Subcutaneous abdominal adipose tissue (tissue), 5 donors: ENCODE measurements at regions not wholly inside any gene's neighbourhood (a gene's known extent, or its start where the extent isn't known, plus 50 kb on each side); places are given as distances from the start of the nearest gene placed in this dataset.

ENCODE experiments used
- H3K27ac ChIP-seq: one replicate; pipeline ENCODE4 v1.7.0; 2013; ENCODE audit warnings: low read depth, mild to moderate bottlenecking, inconsistent platforms, low read length, moderate library complexity
- H3K27me3 ChIP-seq, 5 donors: one replicate each; pipeline ENCODE4 v1.7.0; 2013; ENCODE audit warnings: low read length in 5 of 5, inconsistent platforms in 1 of 5; ENCODE audit not compliant: control insufficient read depth in 5 of 5, insufficient read depth in 4 of 5
- H3K36me3 ChIP-seq, 5 donors: one replicate each; pipeline ENCODE4 v1.7.0; 2013; ENCODE audit warnings: low read length in 5 of 5; ENCODE audit not compliant: control insufficient read depth in 5 of 5, insufficient read depth in 5 of 5
- H3K4me1 ChIP-seq, 5 donors: one replicate each; pipeline ENCODE4 v1.7.0; 2013; ENCODE audit warnings: low read length in 5 of 5, mild to moderate bottlenecking in 3 of 5, moderate library complexity in 1 of 5; ENCODE audit not compliant: control insufficient read depth in 5 of 5, insufficient read depth in 5 of 5
- H3K4me3 ChIP-seq, 5 donors: one replicate each; pipeline ENCODE4 v1.7.0; 2013; ENCODE audit warnings: low read length in 5 of 5, low read depth in 1 of 5
- H3K9ac ChIP-seq, 5 donors: one replicate each; pipeline ENCODE4 v1.7.0; 2013; ENCODE audit warnings: low read length in 5 of 5, mild to moderate bottlenecking in 4 of 5, moderate library complexity in 3 of 5
- H3K9me3 ChIP-seq, 5 donors: one replicate each; pipeline ENCODE4 v1.7.0; 2013; ENCODE audit warnings: low read length in 5 of 5; ENCODE audit not compliant: control insufficient read depth in 5 of 5
- donor health status: healthy.
- donor health status: healthy.
- donor health status: healthy.
- donor health status: healthy.
- donor health status: healthy.

DNA sequence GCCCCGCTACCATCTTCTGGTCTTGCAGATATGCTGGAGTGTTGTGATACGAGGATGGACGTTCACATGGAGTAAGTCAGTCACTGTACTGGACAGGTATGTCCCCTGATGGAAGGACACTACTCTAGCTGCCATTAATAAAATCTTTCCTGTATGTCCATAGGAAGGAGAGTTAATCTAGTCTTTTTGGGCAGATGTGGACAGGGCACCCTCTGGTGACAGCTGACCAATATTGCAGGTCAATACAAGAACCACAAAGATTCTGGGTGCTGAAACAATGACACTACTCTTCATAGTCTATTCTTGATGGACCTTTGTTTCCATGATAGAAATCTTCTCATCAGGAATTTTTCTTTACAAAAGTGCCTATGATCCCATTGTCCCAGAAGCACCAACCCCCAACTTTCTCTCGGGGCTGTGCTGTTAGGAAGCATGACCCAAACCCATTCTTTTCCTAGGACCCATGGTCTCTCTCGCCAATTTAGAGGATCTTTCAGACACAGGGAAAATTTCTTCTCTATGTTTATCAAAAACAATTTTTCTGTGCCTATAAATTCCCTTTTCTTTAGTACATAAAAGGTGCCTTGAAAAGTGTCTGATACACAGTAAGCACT lies 376.9 kb downstream of the DTWD2 start:
- Histone ChIP-seq H3K9ac (no peak overlapping the region), H3K27ac (no peak overlapping the region), H3K4me3 (no peak overlapping the region), H3K27me3 (no peaks in the 10 kb centered on the region), H3K36me3 (no peaks in the 10 kb centered on the region), H3K4me1 (no peaks in the 10 kb centered on the region), H3K9me3 (no peaks in the 10 kb centered on the region)

DNA sequence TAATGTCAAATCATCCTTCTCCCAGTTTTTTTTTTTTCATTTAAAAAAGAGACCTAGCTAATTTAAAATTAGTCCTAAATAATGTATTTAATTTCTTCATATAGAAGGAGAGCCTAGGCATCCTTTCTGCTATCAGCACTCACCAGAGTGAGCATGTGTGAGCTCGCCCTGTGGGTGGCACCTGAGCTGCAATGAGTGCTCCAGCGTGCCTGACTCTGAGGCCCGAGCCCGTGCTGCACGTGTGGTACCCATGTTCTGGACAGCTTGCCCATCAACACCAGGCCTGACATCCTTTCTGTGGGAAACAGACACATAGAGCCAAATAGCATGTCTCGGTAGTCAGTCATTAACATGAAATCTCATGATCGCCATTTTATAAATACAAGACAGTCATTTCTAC lies 381.4 kb downstream of the DTWD2 start:
- Histone ChIP-seq H3K27me3 (no peaks in the 10 kb centered on the region), H3K36me3 (no peaks in the 10 kb centered on the region), H3K4me3 (no peak overlapping the region), H3K4me1 (no peaks in the 10 kb centered on the region), H3K27ac (no peak overlapping the region), H3K9ac (no peak overlapping the region), H3K9me3 (no peaks in the 10 kb centered on the region)

DNA sequence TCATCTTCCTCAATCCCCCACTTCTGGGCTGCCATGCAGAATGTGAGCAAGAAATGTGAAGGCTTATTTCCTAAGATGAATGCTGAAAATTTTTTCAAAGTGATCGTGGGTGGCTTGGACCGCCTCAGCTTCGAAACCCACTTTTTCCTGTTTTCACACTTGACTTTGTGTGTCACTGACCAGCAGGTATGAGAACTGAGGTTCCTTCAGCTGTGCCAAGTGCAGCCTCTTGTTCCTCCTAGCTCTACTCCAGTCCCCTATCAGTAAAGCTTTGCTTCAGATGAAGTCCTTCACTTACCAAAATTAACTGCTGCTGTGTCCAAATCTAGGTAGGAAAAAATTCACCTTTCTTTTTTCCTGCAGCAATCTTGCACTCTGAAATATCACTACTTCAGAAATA lies 382.6 kb downstream of the DTWD2 start:
- no peak overlapping the region for H3K4me3 ChIP-seq
- H3K27ac ChIP-seq: no peak overlapping the region
- H3K27me3 ChIP-seq: no peaks in the 10 kb centered on the region
- H3K36me3 ChIP-seq: no peaks in the 10 kb centered on the region
- no peak overlapping the region for H3K9ac ChIP-seq
- no peaks in the 10 kb centered on the region for H3K9me3 ChIP-seq
- H3K4me1 ChIP-seq: no peaks in the 10 kb centered on the region

DNA sequence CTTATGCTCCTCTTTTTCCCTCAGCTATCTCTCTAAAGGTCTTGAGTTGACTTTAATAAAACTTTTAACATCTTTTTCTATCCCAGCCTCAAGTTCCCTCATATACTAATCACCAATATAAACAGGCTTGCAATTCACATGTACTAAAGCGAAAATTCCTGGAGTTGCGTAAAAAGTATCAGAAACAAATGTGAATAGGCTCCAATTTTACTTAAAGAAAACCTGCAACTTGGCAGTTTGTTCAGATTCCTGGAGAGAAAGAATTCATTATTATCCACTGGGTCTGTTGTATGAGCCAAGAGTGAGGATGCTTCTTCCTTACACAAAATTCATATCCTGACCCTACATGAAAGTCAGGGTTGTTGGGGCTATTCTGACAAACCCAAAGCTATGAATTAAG lies 384.2 kb downstream of the DTWD2 start:
- no peaks in the 10 kb centered on the region for H3K27me3 ChIP-seq
- no peak overlapping the region for H3K27ac ChIP-seq
- H3K9me3 ChIP-seq: no peaks in the 10 kb centered on the region
- no peaks in the 10 kb centered on the region for H3K4me1 ChIP-seq
- no peaks in the 10 kb centered on the region for H3K36me3 ChIP-seq
- no peak overlapping the region for H3K9ac ChIP-seq
- H3K4me3 ChIP-seq: no peak overlapping the region

DNA sequence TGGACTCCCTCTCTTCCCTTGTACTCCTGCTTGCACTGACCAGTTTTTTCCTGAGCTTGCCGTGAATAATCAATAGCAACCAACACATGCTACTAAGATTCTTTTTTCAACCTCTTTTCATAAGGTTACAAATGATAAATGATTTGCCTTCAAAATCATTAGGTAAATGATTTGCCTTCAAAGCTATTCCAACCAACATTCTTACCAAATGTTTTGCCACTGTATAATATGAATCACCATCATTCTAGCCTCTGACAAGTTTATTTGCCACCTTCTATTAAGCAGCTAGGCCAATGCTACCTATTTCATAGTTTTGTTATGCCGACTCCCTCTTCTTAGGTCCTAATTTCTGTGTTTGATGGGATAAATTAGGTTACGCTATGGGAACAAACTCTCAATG lies 385.1 kb downstream of the DTWD2 start:
- Histone ChIP-seq H3K27me3 (no peaks in the 10 kb centered on the region), H3K36me3 (no peaks in the 10 kb centered on the region), H3K4me1 (no peaks in the 10 kb centered on the region), H3K9me3 (no peaks in the 10 kb centered on the region), H3K27ac (no peak overlapping the region), H3K9ac (no peak overlapping the region), H3K4me3 (no peak overlapping the region)

DNA sequence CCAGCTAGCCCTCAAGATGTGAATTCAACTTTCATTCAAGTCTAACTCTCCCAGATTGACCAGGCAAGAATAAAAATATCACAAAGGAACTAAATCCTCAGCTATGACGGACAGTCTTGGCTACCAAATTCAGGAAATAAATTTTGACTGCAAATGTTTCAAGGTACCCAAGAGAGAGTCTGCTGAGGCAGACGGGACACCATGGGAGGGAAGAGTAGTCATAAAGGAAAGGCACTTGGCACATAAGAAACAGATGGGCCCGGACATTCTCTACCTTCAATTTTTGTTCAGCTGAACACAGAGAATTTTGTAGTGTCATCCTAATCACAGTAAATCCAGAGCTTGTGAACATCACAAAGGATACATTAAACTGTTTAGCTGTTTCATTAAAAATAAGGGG lies 390.0 kb downstream of the DTWD2 start:
- no peaks in the 10 kb centered on the region for H3K9me3 ChIP-seq
- no peaks in the 10 kb centered on the region for H3K27me3 ChIP-seq
- H3K36me3 ChIP-seq: no peaks in the 10 kb centered on the region
- H3K4me3 ChIP-seq: no peak overlapping the region
- no peak overlapping the region for H3K9ac ChIP-seq
- no peaks in the 10 kb centered on the region for H3K4me1 ChIP-seq
- H3K27ac ChIP-seq: no peak overlapping the region

DNA sequence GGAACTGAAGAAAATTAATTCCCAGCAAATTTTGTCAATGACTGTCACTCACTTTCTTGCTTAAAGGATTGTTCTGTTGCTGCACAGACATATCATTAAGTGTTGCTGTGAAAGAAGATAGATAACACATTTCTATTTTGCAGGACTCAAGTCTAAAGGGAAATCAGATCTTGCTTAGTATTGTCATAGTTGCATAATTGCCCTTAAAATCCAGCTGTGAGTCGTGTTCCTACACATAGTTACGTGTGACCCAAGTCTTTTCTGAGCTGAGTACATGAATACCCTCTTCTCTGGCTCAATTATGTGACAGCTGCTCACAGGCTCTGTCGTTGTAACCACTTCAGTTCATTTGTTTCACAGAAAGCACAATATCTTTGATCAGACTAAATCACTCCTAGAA lies 390.8 kb downstream of the DTWD2 start:
- H3K9me3 ChIP-seq: no peaks in the 10 kb centered on the region
- no peak overlapping the region for H3K27ac ChIP-seq
- H3K9ac ChIP-seq: no peak overlapping the region
- no peaks in the 10 kb centered on the region for H3K27me3 ChIP-seq
- H3K4me1 ChIP-seq: no peaks in the 10 kb centered on the region
- H3K4me3 ChIP-seq: no peak overlapping the region
- H3K36me3 ChIP-seq: no peaks in the 10 kb centered on the region

DNA sequence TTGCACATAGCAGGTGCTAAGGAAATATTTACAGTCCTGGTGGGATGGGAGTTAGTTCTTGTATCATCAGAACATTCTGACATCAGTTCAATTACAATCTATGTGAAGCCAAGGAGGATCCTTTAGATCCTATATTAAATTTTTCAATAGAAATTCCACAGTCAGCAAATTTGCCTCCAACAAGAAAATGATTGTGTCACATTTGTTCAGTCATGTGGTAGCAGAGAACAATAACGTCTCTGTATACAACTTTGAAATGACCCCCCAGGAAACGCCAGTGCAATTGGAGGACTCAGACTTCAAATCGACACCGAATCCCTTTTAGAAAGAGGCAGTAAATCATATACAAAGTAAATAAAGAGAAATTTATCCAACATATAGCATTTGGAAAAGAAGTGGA lies 392.1 kb downstream of the DTWD2 start:
- no peaks in the 10 kb centered on the region for H3K9me3 ChIP-seq
- no peaks in the 10 kb centered on the region for H3K36me3 ChIP-seq
- H3K27me3 ChIP-seq: no peaks in the 10 kb centered on the region
- H3K9ac ChIP-seq: no peak overlapping the region
- no peak overlapping the region for H3K4me3 ChIP-seq
- H3K4me1 ChIP-seq: no peaks in the 10 kb centered on the region
- no peak overlapping the region for H3K27ac ChIP-seq

DNA sequence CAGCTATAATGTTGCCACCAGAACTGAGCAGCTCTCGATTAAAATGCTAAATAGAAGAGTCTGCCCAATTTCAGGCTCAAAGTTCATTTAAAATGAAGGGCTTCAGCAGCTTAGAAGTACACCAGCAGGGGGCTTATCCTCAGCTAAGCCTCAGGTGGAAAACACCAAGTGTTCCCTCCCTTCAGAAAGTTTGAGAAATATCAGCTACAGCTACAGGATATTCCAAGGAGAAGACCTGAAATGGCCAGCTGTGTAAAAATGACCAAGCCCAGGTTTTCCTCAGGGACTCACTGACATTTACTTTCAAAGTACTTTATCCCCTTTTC lies 395.4 kb downstream of the DTWD2 start:
- Histone ChIP-seq H3K9me3 (no peaks in the 10 kb centered on the region), H3K27ac (no peak overlapping the region), H3K27me3 (no peaks in the 10 kb centered on the region), H3K36me3 (no peaks in the 10 kb centered on the region), H3K9ac (no peak overlapping the region), H3K4me3 (no peak overlapping the region), H3K4me1 (no peaks in the 10 kb centered on the region)

DNA sequence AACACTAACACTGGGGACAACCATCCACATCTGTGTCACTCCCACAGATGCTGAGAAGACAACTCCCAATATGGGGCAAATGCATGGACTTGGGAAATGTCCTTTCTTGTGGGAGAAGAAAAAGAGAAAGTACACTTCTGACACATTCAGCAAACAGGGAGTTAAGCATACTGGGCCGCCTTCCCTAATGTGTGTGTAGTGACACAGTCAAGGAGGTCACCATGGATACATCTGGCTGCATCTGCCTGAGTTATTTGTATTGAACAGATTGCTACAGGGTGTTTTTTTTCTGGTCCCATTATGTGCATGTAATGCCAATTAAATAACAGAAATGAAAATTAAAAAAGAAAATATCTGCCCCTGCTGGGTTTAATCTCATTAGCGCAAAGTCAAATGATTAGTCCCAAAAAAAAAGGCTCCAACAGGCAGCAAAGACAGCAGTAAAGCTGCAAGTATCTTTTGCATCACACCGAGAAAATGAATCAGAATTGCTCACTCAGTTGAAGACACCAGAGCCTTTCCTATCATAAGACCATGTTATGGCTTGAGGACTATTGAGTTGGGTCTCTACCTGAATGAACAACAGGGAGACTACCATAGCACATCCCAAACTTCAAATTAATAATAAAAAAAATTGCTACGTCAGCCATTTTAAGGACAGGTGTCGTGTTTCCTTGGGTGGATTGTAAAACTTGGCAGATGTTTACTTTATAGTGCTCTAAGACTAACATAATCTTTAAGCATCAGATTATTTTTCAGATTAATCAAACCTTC lies 395.9 kb downstream of the DTWD2 start:
- H3K27me3 ChIP-seq: no peaks in the 10 kb centered on the region
- no peaks in the 10 kb centered on the region for H3K4me1 ChIP-seq
- H3K36me3 ChIP-seq: no peaks in the 10 kb centered on the region
- H3K4me3 ChIP-seq: no peak overlapping the region
- H3K9ac ChIP-seq: no peak overlapping the region
- H3K9me3 ChIP-seq: no peaks in the 10 kb centered on the region
- no peak overlapping the region for H3K27ac ChIP-seq
